Stimulated activated memory B cell treated with anti-CD40 and anti-IgM and Interleukin-4, amounts not matched to agents 10 μg/mL and 1 μg/mL and 100 μg/mL, for 72 hours (primary cell): ENCODE measurements at regions not wholly inside any gene's neighbourhood (a gene's known extent, or its start where the extent isn't known, plus 50 kb on each side); places are given as distances from the start of the nearest gene placed in this dataset.

ENCODE experiments used
- ATAC-seq: fragments of 150-1000 bp; cut with Tn5 transposase; 2 replicates; pipeline ENCODE4 v1.10.0; 2021
- H3K27ac Mint-ChIP-seq: one replicate; pipeline ENCODE4 v1.8.0; 2022; ENCODE audit warnings: mild to moderate bottlenecking, mixed read lengths
- H3K27me3 Mint-ChIP-seq: one replicate; pipeline ENCODE4 v1.8.0; 2022; ENCODE audit warnings: mixed read lengths
- H3K36me3 Mint-ChIP-seq: one replicate; pipeline ENCODE4 v1.8.0; 2022; ENCODE audit warnings: mixed read lengths
- H3K4me1 Mint-ChIP-seq: one replicate; pipeline ENCODE4 v1.8.0; 2022; ENCODE audit warnings: mixed read lengths
- H3K4me3 Mint-ChIP-seq: one replicate; pipeline ENCODE4 v1.8.0; 2022; ENCODE audit warnings: mild to moderate bottlenecking, moderate library complexity, mixed read lengths
- H3K9me3 Mint-ChIP-seq: one replicate; pipeline ENCODE4 v1.8.0; 2022; ENCODE audit warnings: mixed read lengths

DNA sequence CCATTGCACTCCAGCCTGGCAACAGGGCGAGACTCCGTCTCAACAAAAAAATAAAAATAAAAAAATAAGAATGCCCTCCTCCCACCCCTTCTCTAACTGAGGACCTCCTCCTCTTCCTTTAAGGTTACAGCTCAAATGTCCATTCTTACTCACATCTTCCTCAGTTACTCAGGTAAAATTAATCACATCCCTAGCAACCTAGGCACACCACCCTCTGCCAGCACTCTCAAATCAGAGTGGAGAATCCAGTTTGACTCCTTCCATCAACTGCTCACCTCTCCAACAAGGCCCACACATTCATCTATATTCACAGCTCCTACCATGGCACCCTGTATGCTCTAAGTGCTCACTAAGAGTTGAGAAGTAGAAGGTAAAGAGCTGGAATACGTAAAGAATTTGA is 254.3 kb downstream of the ZEB2 start:
- Mint-ChIP-seq H3K9me3 (peaks cover 3% of the 10 kb centered on the region), H3K36me3 (peaks cover 18% of the 10 kb centered on the region), H3K27ac (peak overlapping the region; percentile 95), H3K27me3 (no peaks in the 10 kb centered on the region), H3K4me1 (peaks cover 51% of the 10 kb centered on the region), H3K4me3 (no peak overlapping the region)
- no peak for ATAC-seq

- Mint-ChIP-seq H3K4me3 (no peak overlapping the region), H3K36me3 (peaks cover 42% of the 10 kb centered on the region), H3K4me1 (peaks cover 42% of the 10 kb centered on the region), H3K27ac (peak overlapping the region; percentile 35), H3K27me3 (no peaks in the 10 kb centered on the region), H3K9me3 (peaks cover 20% of the 10 kb centered on the region)
- no peak for ATAC-seq
Observed at GRCh38 chr2:144261966-144262365, 258.0 kb downstream of the ZEB2 start.

- ATAC-seq = no peak
- Mint-ChIP-seq H3K4me1 (peaks cover 43% of the 10 kb centered on the region), H3K9me3 (peaks cover 20% of the 10 kb centered on the region), H3K27me3 (no peaks in the 10 kb centered on the region), H3K36me3 (peaks cover 43% of the 10 kb centered on the region), H3K4me3 (no peak overlapping the region), H3K27ac (no peak overlapping the region)
Observed at GRCh38 chr2:144261336-144261735, 258.6 kb downstream of the ZEB2 start.

GRCh38 chr2:144259332-144259731 is 260.6 kb downstream of the ZEB2 start:
- Mint-ChIP-seq H3K27me3 (no peaks in the 10 kb centered on the region), H3K36me3 (peaks cover 45% of the 10 kb centered on the region), H3K9me3 (peaks cover 31% of the 10 kb centered on the region), H3K27ac (no peak overlapping the region), H3K4me1 (peaks cover 35% of the 10 kb centered on the region), H3K4me3 (no peak overlapping the region)
- ATAC-seq = no peak

DNA sequence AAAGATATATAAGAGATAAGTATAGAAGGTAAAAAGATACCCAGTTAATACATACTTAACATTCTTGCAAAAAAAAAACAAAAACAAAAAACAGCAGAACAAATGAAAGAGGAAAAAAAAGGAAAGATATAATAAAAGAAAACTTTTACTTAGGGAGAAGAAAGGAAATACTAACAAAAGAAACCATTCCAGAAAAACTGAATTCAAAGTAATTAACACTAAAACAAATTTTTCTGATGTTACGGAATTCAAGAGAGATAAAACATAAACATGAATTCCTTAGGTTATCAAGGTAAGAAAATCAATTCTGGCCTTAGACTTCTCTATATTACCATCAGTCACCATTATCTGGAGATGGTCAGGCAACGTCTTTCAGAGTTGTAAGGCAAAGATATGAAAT is 261.8 kb downstream of the ZEB2 start:
- no peak for ATAC-seq
- Mint-ChIP-seq H3K4me1 (peaks cover 24% of the 10 kb centered on the region), H3K36me3 (peaks cover 50% of the 10 kb centered on the region), H3K9me3 (peaks cover 34% of the 10 kb centered on the region), H3K4me3 (no peak overlapping the region), H3K27me3 (no peaks in the 10 kb centered on the region), H3K27ac (no peak overlapping the region)

DNA sequence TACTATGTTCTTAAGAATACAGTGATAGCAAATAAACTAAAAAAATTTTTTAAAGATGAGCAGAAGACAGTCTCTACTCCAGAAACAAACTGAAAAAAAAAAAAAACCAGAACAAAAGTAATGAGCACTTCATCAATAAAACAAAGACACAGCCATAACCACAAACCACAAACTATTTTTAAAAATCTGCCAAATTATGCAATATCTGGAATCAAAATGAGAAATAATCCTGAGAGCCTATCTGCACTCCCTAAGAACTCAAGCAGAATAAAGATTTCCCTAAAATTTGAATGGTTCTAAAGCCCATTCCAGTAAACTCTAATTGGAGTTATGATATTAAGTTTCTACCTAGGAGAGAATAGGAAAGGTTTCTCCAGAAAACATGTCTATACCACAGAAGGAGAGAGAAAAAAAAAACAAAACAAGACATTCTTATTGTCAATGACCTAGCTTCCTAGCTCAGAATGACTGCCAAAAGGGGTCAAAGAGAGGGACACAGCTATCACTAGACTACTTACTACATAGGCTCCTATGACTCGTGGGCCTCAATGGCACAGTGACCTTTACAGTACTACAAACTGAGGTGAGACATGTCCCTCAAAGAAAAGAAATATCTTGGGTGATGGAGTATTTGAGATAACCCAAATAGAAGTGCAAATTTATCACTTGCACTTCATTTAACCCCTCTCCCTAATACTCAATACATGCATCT is 262.8 kb downstream of the ZEB2 start:
- Mint-ChIP-seq H3K36me3 (peaks cover 58% of the 10 kb centered on the region), H3K4me3 (no peak overlapping the region), H3K9me3 (peaks cover 44% of the 10 kb centered on the region), H3K4me1 (peaks cover 24% of the 10 kb centered on the region), H3K27me3 (no peaks in the 10 kb centered on the region), H3K27ac (peak overlapping the region; percentile 12)
- no peak for ATAC-seq

DNA sequence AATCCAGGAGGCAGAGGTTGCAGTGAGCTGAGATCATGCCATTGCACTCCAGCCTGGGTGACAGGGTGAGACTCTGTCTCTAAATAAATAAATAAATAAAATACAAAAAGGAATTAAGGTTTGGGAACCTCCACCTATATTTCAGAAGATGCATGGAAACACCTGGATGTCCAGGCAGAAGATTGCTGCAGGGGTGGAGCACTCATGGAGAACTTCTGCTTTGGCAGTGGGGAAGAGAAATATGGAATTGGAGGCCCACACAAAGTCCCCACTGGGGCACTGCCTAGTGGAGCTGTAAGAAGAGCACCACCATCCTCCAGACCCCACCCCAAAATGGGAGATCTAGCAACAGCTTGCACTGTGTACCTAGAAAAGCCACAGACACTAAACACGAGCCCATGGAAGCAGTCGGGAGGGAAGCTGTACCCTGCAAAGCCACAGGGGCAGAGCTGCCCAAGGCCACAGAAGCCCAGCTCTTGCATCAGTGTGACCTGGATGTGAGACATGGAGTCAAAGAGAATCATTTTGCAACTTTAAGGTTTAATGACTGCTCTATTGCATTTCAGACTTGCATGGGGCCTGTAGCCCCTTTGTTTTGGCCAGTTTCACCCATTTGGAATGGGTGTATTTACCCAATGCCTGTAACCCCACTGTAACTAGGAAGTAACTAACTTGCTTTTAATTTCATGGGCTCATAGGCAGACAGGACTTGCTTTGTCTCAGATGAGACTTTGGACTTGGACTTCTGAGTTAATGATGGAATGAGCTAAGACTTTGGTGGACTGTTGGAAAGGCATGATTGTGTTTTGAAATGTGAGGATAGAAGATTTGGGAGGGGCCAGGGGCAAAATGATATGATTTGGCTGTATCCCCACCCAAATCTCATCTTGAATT is 265.3 kb downstream of the ZEB2 start:
- Mint-ChIP-seq H3K9me3 (peaks cover 41% of the 10 kb centered on the region), H3K4me1 (peaks cover 12% of the 10 kb centered on the region), H3K27ac (no peak overlapping the region), H3K27me3 (no peaks in the 10 kb centered on the region), H3K36me3 (peaks cover 58% of the 10 kb centered on the region), H3K4me3 (no peak overlapping the region)
- ATAC-seq = no peak

DNA sequence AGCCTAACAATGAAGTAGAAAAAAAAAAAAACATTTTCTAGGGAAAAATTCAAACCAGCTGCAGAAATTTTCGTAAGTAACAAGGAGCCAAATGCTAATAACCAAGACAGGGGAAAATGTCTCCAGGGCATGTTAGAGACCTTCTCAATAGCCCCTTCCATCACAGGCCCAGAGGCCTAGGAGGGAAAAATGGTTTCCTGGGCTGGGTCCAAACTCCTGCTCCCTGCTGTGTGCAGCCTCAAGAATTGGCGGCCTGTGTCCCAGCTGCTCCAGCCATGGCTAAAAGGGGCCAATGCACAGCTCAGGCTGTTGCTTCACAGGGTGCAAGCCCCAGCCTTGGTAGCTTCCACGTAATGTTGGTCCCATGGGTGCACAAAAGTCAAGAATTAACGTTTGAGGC is 266.2 kb downstream of the ZEB2 start:
- H3K27ac Mint-ChIP-seq = no peak overlapping the region
- peaks cover 20% of the 10 kb centered on the region for H3K4me1 Mint-ChIP-seq
- H3K9me3 Mint-ChIP-seq = peaks cover 41% of the 10 kb centered on the region
- H3K36me3 Mint-ChIP-seq = peaks cover 53% of the 10 kb centered on the region
- H3K4me3 Mint-ChIP-seq = no peak overlapping the region
- H3K27me3 Mint-ChIP-seq = no peaks in the 10 kb centered on the region
- no peak for ATAC-seq

DNA sequence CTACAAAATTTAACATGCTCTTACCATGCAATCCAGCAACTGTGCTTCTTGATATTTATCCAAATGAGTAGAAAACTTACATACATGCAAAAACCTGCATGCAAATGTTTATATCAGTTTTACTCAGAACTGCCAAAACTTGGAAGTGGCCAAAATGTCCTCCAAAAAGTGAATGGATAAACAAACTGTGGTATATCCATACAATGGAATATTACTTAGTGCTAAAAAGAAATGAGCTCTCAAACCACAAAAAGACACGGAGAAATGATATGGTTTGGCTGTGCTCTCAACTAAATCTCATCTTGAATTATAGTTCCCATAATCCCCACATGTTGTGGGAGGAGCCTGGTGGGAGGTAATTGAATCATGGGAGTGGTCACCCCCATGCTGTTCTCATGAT is 267.2 kb downstream of the ZEB2 start:
- H3K36me3 Mint-ChIP-seq = peaks cover 42% of the 10 kb centered on the region
- no peak overlapping the region for H3K4me3 Mint-ChIP-seq
- ATAC-seq = no peak
- H3K9me3 Mint-ChIP-seq = peaks cover 31% of the 10 kb centered on the region
- H3K4me1 Mint-ChIP-seq = peaks cover 27% of the 10 kb centered on the region
- H3K27me3 Mint-ChIP-seq = no peaks in the 10 kb centered on the region
- H3K27ac Mint-ChIP-seq = no peak overlapping the region

GRCh38 chr2:144249035-144249637 is 270.8 kb downstream of the ZEB2 start:
- Mint-ChIP-seq H3K4me1 (peaks cover 30% of the 10 kb centered on the region), H3K36me3 (peaks cover 27% of the 10 kb centered on the region), H3K27me3 (no peaks in the 10 kb centered on the region), H3K4me3 (no peak overlapping the region), H3K9me3 (peaks cover 15% of the 10 kb centered on the region), H3K27ac (peak overlapping the region; percentile 64)
- ATAC-seq = no peak

- no peak for ATAC-seq
- no peak overlapping the region for H3K4me3 Mint-ChIP-seq
- no peaks in the 10 kb centered on the region for H3K27me3 Mint-ChIP-seq
- peaks cover 21% of the 10 kb centered on the region for H3K36me3 Mint-ChIP-seq
- H3K27ac Mint-ChIP-seq = peak overlapping the region; percentile 64
- H3K4me1 Mint-ChIP-seq = peaks cover 35% of the 10 kb centered on the region
- H3K9me3 Mint-ChIP-seq = peaks cover 15% of the 10 kb centered on the region
Observed at GRCh38 chr2:144248350-144249034, 271.4 kb downstream of the ZEB2 start.

GRCh38 chr2:144244938-144245337 is 275.0 kb downstream of the ZEB2 start:
- Mint-ChIP-seq H3K27ac (no peak overlapping the region), H3K36me3 (peaks cover 10% of the 10 kb centered on the region), H3K4me1 (peaks cover 60% of the 10 kb centered on the region), H3K9me3 (peaks cover 3% of the 10 kb centered on the region), H3K27me3 (no peaks in the 10 kb centered on the region), H3K4me3 (no peak overlapping the region)
- ATAC-seq = no peak

GRCh38 chr2:144242311-144242710 is 277.6 kb downstream of the ZEB2 start:
- peaks cover 67% of the 10 kb centered on the region for H3K4me1 Mint-ChIP-seq
- H3K36me3 Mint-ChIP-seq = peaks cover 10% of the 10 kb centered on the region
- no peak overlapping the region for H3K4me3 Mint-ChIP-seq
- H3K9me3 Mint-ChIP-seq = peaks cover 8% of the 10 kb centered on the region
- H3K27ac Mint-ChIP-seq = peak overlapping the region; percentile 90
- H3K27me3 Mint-ChIP-seq = no peaks in the 10 kb centered on the region
- ATAC-seq = no peak

- H3K4me1 Mint-ChIP-seq = peaks cover 67% of the 10 kb centered on the region
- peaks cover 5% of the 10 kb centered on the region for H3K36me3 Mint-ChIP-seq
- H3K9me3 Mint-ChIP-seq = peaks cover 8% of the 10 kb centered on the region
- no peaks in the 10 kb centered on the region for H3K27me3 Mint-ChIP-seq
- no peak for ATAC-seq
- no peak overlapping the region for H3K4me3 Mint-ChIP-seq
- H3K27ac Mint-ChIP-seq = peak overlapping the region; percentile 90
Observed at GRCh38 chr2:144241801-144242200, 278.1 kb downstream of the ZEB2 start.
